Endothelial cell (in vitro differentiated cells): ENCODE measurements at regions not wholly inside any gene's neighbourhood (a gene's known extent, or its start where the extent isn't known, plus 50 kb on each side); places are given as distances from the start of the nearest gene placed in this dataset.

Experiments used
- DNase-seq: peaks from one replicate; pipeline ENCODE4 v3.0.0; 2021; ENCODE audit warnings: low spot score
- H3K27ac Mint-ChIP-seq: one replicate; pipeline ENCODE4 v1.8.0; 2021; ENCODE audit warnings: mixed read lengths, inconsistent platforms; ENCODE audit not compliant: unreplicated experiment
- H3K27me3 Mint-ChIP-seq: one replicate; pipeline ENCODE4 v1.8.0; 2021; ENCODE audit warnings: mild to moderate bottlenecking, moderate library complexity, mixed read lengths, inconsistent platforms; ENCODE audit not compliant: unreplicated experiment
- H3K36me3 Mint-ChIP-seq: one replicate; pipeline ENCODE4 v1.8.0; 2021; ENCODE audit warnings: mild to moderate bottlenecking, low read depth, mixed read lengths, inconsistent platforms; ENCODE audit not compliant: unreplicated experiment
- H3K4me1 Mint-ChIP-seq: one replicate; pipeline ENCODE4 v1.8.0; 2021; ENCODE audit warnings: mild to moderate bottlenecking, mixed read lengths, inconsistent platforms; ENCODE audit not compliant: unreplicated experiment
- H3K4me3 Mint-ChIP-seq: one replicate; pipeline ENCODE4 v1.8.0; 2021; ENCODE audit warnings: mild to moderate bottlenecking, mixed read lengths, inconsistent platforms; ENCODE audit not compliant: unreplicated experiment
- H3K9me3 Mint-ChIP-seq: one replicate; pipeline ENCODE4 v1.8.0; 2021; ENCODE audit warnings: mixed read lengths, inconsistent platforms; ENCODE audit not compliant: unreplicated experiment
- TF ChIP-seq, protein P1 (sequence below): fragments of 200-600 bp; sonication (generic); IDR thresholded peaks from one replicate; pipeline ENCODE4 v1.5.0; 2021; ENCODE audit warnings: antibody characterized with exemption; ENCODE audit not compliant: unreplicated experiment

DNA sequence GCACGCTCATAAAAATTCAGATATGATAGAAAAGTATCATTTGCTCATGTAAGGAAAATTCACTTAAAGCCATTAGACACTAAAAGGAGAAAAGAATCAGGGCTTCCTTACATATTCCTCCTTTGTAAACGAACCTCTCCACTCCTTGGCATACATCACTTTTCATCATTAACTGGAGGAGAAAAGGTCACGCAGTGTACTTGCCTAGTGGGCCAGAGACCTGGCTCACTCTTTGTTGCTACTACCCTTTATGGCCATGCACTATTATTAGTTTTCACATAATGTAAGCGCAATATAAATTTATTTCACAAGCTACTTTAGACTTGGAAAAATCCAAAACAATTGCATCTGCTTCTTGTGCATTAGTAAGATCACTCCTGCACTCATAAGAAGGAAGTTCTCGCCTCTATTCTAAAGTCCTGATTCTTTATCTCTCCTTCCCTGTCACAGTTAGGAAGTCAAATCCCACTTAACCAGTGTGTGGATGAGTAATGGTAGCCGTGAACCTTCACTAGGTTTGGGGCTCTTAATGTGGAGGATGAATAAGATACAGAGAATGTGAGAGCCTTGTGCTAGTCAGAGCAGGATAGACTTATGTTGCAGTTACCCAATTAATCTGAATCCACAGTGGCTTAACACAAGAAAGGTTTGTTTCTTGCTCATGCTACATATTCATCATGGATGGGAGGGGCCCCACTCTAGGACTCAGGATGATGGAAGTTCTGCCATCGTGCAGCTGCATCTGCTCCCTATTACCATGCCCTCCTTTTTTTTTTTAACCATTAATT, 115.0 kb upstream of the GLS start:
- no peak for DNase-seq
- Mint-ChIP-seq H3K9me3 (no peaks in the 10 kb centered on the region), H3K4me3 (no peak overlapping the region), H3K27me3 (no peaks in the 10 kb centered on the region), H3K36me3 (no peaks in the 10 kb centered on the region), H3K4me1 (no peaks in the 10 kb centered on the region), H3K27ac (no peak overlapping the region)
- TF ChIP-seq, protein P1, sequence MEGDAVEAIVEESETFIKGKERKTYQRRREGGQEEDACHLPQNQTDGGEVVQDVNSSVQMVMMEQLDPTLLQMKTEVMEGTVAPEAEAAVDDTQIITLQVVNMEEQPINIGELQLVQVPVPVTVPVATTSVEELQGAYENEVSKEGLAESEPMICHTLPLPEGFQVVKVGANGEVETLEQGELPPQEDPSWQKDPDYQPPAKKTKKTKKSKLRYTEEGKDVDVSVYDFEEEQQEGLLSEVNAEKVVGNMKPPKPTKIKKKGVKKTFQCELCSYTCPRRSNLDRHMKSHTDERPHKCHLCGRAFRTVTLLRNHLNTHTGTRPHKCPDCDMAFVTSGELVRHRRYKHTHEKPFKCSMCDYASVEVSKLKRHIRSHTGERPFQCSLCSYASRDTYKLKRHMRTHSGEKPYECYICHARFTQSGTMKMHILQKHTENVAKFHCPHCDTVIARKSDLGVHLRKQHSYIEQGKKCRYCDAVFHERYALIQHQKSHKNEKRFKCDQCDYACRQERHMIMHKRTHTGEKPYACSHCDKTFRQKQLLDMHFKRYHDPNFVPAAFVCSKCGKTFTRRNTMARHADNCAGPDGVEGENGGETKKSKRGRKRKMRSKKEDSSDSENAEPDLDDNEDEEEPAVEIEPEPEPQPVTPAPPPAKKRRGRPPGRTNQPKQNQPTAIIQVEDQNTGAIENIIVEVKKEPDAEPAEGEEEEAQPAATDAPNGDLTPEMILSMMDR, result no peak

DNA sequence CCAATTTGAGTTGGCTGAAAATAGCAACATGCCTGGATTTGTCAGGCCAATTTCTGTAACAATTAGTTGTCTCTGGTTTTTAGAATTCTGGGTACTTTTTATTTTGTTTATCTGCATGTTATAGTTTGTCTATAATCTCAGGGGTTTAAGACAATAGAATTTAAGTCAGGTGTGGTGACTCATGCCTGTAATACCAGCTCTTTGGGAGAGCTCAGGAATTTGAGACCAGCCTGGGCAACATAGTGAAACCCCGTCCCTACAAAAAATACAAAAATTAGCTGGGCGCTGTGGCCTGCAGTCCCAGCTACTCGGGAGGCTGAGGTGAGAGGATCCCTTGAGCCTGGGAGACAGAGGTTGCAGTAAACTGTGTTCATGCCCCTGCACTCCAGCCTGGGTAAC, 114.4 kb upstream of the GLS start:
- TF ChIP-seq, protein P1, result no peak
- Mint-ChIP-seq H3K36me3 (no peaks in the 10 kb centered on the region), H3K27me3 (no peaks in the 10 kb centered on the region), H3K9me3 (no peaks in the 10 kb centered on the region), H3K4me3 (no peak overlapping the region), H3K27ac (no peak overlapping the region), H3K4me1 (no peaks in the 10 kb centered on the region)
- DNase-seq, result no peak

DNA sequence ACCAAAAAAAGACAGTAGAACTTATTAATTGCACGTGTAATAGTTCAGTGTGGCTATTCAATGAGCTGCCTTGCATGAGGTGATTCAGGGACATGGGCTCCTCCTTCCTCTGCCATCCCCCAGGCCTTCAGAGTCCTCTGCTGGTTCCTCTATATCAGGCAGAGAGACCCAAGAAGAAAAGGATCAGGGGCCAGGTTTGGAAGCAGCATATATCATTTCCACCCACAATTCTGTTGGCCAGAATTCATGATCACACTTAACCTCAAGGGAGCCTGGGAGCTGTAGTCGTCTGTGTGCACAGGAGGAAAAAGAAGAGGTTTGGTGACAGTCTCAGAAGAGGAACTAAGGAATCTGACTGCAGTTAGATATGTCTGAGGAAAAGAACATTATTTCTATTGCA, 114.0 kb upstream of the GLS start:
- no peaks in the 10 kb centered on the region for H3K9me3 Mint-ChIP-seq
- no peaks in the 10 kb centered on the region for H3K36me3 Mint-ChIP-seq
- H3K27ac Mint-ChIP-seq, result no peak overlapping the region
- no peaks in the 10 kb centered on the region for H3K4me1 Mint-ChIP-seq
- no peak overlapping the region for H3K4me3 Mint-ChIP-seq
- no peak for DNase-seq
- no peaks in the 10 kb centered on the region for H3K27me3 Mint-ChIP-seq
- TF ChIP-seq, protein P1, result no peak

DNA sequence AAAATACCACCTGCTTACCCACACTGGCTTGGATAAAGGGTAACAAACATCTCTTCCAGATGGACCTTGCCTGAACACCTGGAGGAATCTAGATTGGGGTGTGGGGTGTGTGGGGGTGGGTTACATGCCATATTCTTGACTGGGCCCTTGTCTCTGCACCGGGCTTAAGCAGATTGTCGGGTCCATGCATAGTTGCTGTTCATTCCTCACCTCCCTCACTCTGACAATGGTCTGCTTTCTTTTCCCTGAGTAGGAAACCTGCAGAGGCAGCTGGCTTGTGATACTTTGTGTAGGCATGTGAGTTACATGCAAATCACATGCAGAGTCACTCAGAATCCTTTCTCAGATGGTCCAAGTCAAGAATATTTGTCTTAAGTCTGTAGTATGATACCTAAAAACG, 112.8 kb upstream of the GLS start:
- Mint-ChIP-seq H3K4me3 (no peak overlapping the region), H3K27me3 (no peaks in the 10 kb centered on the region), H3K36me3 (no peaks in the 10 kb centered on the region), H3K4me1 (no peaks in the 10 kb centered on the region), H3K9me3 (no peaks in the 10 kb centered on the region), H3K27ac (no peak overlapping the region)
- DNase-seq, result no peak
- TF ChIP-seq, protein P1, result no peak

DNA sequence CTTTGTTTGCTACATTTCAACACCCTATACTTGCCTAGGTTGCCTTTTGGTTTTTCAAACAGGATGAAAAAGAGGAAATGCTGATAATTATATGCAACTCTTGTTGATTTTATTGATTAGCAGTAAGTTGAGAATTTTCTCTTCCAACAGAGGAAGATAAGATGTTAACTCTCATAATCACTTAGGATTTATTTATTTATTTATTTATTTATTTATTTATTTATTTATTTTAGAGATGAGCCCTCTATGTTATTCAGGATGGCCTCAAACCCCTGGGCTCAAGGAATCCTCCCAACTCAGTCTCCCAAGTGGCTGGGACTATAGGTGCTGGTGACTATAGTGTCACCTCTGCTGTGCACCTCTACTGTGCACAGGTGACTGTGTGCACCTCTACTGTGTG, 111.4 kb upstream of the GLS start:
- Mint-ChIP-seq H3K9me3 (no peaks in the 10 kb centered on the region), H3K4me1 (no peaks in the 10 kb centered on the region), H3K4me3 (no peak overlapping the region), H3K27me3 (no peaks in the 10 kb centered on the region), H3K27ac (no peak overlapping the region), H3K36me3 (no peaks in the 10 kb centered on the region)
- TF ChIP-seq, protein P1, result no peak
- DNase-seq, result no peak
